Activated T-cell treated with anti-CD3 and anti-CD28 coated beads, Interleukin-2, amount 50 U/mL, for 4 hours (primary cell): ENCODE measurements at regions not wholly inside any gene's neighbourhood (a gene's known extent, or its start where the extent isn't known, plus 50 kb on each side); places are given as distances from the start of the nearest gene placed in this dataset.

Source experiments
- ATAC-seq, 2 donors: fragments of 200-7000 bp; cut with Tn5 transposase; one replicate each; pipeline ENCODE4 v1.10.0; 2021
- DNase-seq: peaks from one replicate; pipeline ENCODE4 v3.0.0-alpha.2; 2020
- H3K27me3 Mint-ChIP-seq: one replicate; pipeline ENCODE4 v1.8.0; 2021; ENCODE audit warnings: low read depth, mixed read lengths
- H3K36me3 Mint-ChIP-seq: one replicate; pipeline ENCODE4 v1.8.0; 2022; ENCODE audit warnings: mixed read lengths; ENCODE audit not compliant: insufficient read depth
- H3K4me1 Mint-ChIP-seq: one replicate; pipeline ENCODE4 v1.8.0; 2021; ENCODE audit warnings: low read depth, mixed read lengths
- H3K4me3 Mint-ChIP-seq: one replicate; pipeline ENCODE4 v1.8.0; 2021; ENCODE audit warnings: mild to moderate bottlenecking, moderate library complexity, mixed read lengths
- H3K9me3 Mint-ChIP-seq: one replicate; pipeline ENCODE4 v1.8.0; 2021; ENCODE audit warnings: mixed read lengths

- peaks cover 7% of the 10 kb centered on the region for H3K9me3 Mint-ChIP-seq
- DNase-seq (no peak), ATAC-seq (no peak)
- no peaks in the 10 kb centered on the region for H3K27me3 Mint-ChIP-seq
- no peaks in the 10 kb centered on the region for H3K4me1 Mint-ChIP-seq
- no peak overlapping the region for H3K4me3 Mint-ChIP-seq
- no peaks in the 10 kb centered on the region for H3K36me3 Mint-ChIP-seq
Measured at GRCh38 chr4:117825600-117825999, 208.7 kb upstream of the NDST3 start.

- no peaks in the 10 kb centered on the region for H3K4me1 Mint-ChIP-seq
- no peaks in the 10 kb centered on the region for H3K36me3 Mint-ChIP-seq
- ATAC-seq (no peak), DNase-seq (no peak)
- H3K4me3 Mint-ChIP-seq = no peak overlapping the region
- peaks cover 7% of the 10 kb centered on the region for H3K9me3 Mint-ChIP-seq
- no peaks in the 10 kb centered on the region for H3K27me3 Mint-ChIP-seq
Measured at GRCh38 chr4:117831060-117831683, 203.1 kb upstream of the NDST3 start.

GRCh38 chr4:117835566-117835965, 198.7 kb upstream of the NDST3 start:
- Mint-ChIP-seq H3K27me3 (no peaks in the 10 kb centered on the region), H3K9me3 (peaks cover 6% of the 10 kb centered on the region), H3K36me3 (no peaks in the 10 kb centered on the region), H3K4me3 (no peak overlapping the region), H3K4me1 (no peaks in the 10 kb centered on the region)
- no peak for DNase-seq
- no peak for ATAC-seq

- Mint-ChIP-seq H3K27me3 (no peaks in the 10 kb centered on the region), H3K4me3 (no peak overlapping the region), H3K4me1 (no peaks in the 10 kb centered on the region), H3K9me3 (no peaks in the 10 kb centered on the region), H3K36me3 (no peaks in the 10 kb centered on the region)
- no peak for ATAC-seq
- no peak for DNase-seq
Measured at GRCh38 chr4:117844594-117844993, 189.7 kb upstream of the NDST3 start.

GRCh38 chr4:117845270-117845669, 189.0 kb upstream of the NDST3 start:
- ATAC-seq = no peak
- Mint-ChIP-seq H3K36me3 (no peaks in the 10 kb centered on the region), H3K4me1 (no peaks in the 10 kb centered on the region), H3K4me3 (no peak overlapping the region), H3K27me3 (no peaks in the 10 kb centered on the region), H3K9me3 (peaks cover 1% of the 10 kb centered on the region)
- DNase-seq = no peak

- H3K4me3 Mint-ChIP-seq = no peak overlapping the region
- peaks cover 9% of the 10 kb centered on the region for H3K9me3 Mint-ChIP-seq
- DNase-seq (no peak), ATAC-seq (no peak)
- H3K4me1 Mint-ChIP-seq = no peaks in the 10 kb centered on the region
- H3K36me3 Mint-ChIP-seq = no peaks in the 10 kb centered on the region
- no peaks in the 10 kb centered on the region for H3K27me3 Mint-ChIP-seq
Measured at GRCh38 chr4:117847849-117848248, 186.4 kb upstream of the NDST3 start.

GRCh38 chr4:117868201-117868600, 166.1 kb upstream of the NDST3 start:
- no peak overlapping the region for H3K4me3 Mint-ChIP-seq
- no peaks in the 10 kb centered on the region for H3K36me3 Mint-ChIP-seq
- no peaks in the 10 kb centered on the region for H3K9me3 Mint-ChIP-seq

GRCh38 chr4:117873779-117874178, 160.5 kb upstream of the NDST3 start:
- no peaks in the 10 kb centered on the region for H3K36me3 Mint-ChIP-seq
- no peaks in the 10 kb centered on the region for H3K4me1 Mint-ChIP-seq
- no peaks in the 10 kb centered on the region for H3K9me3 Mint-ChIP-seq
- ATAC-seq (no peak), DNase-seq (no peak)
- H3K27me3 Mint-ChIP-seq = no peaks in the 10 kb centered on the region
- H3K4me3 Mint-ChIP-seq = no peak overlapping the region

More at GRCh38 chr4:117868201-117868600, 166.1 kb upstream of the NDST3 start:
- H3K4me1 Mint-ChIP-seq = no peaks in the 10 kb centered on the region
- no peak for ATAC-seq
- H3K27me3 Mint-ChIP-seq = no peaks in the 10 kb centered on the region
- no peak for DNase-seq

- Mint-ChIP-seq H3K36me3 (no peaks in the 10 kb centered on the region), H3K9me3 (no peaks in the 10 kb centered on the region), H3K27me3 (no peaks in the 10 kb centered on the region), H3K4me1 (no peaks in the 10 kb centered on the region), H3K4me3 (no peak overlapping the region)
- DNase-seq = no peak
- no peak for ATAC-seq
Measured at GRCh38 chr4:117874216-117874615, 160.1 kb upstream of the NDST3 start.

GRCh38 chr4:117889978-117890377, 144.3 kb upstream of the NDST3 start:
- ATAC-seq (no peak), DNase-seq (no peak)
- no peaks in the 10 kb centered on the region for H3K27me3 Mint-ChIP-seq
- H3K4me3 Mint-ChIP-seq = no peak overlapping the region
- H3K4me1 Mint-ChIP-seq = no peaks in the 10 kb centered on the region
- H3K9me3 Mint-ChIP-seq = peaks cover 8% of the 10 kb centered on the region
- no peaks in the 10 kb centered on the region for H3K36me3 Mint-ChIP-seq

GRCh38 chr4:117893207-117893606, 141.1 kb upstream of the NDST3 start:
- no peak overlapping the region for H3K4me3 Mint-ChIP-seq
- H3K9me3 Mint-ChIP-seq = peaks cover 8% of the 10 kb centered on the region
- no peaks in the 10 kb centered on the region for H3K36me3 Mint-ChIP-seq
- no peaks in the 10 kb centered on the region for H3K4me1 Mint-ChIP-seq
- no peaks in the 10 kb centered on the region for H3K27me3 Mint-ChIP-seq
- no peak for DNase-seq
- ATAC-seq = no peak

- Mint-ChIP-seq H3K27me3 (no peaks in the 10 kb centered on the region), H3K4me3 (no peak overlapping the region), H3K36me3 (no peaks in the 10 kb centered on the region), H3K9me3 (peaks cover 4% of the 10 kb centered on the region), H3K4me1 (no peaks in the 10 kb centered on the region)
- DNase-seq (no peak), ATAC-seq (no peak)
Measured at GRCh38 chr4:117898496-117898895, 135.8 kb upstream of the NDST3 start.

GRCh38 chr4:117900832-117901231, 133.5 kb upstream of the NDST3 start:
- DNase-seq = no peak
- Mint-ChIP-seq H3K9me3 (peaks cover 4% of the 10 kb centered on the region), H3K4me3 (no peak overlapping the region), H3K36me3 (no peaks in the 10 kb centered on the region), H3K4me1 (no peaks in the 10 kb centered on the region), H3K27me3 (no peaks in the 10 kb centered on the region)
- no peak for ATAC-seq

GRCh38 chr4:117907646-117908045, 126.6 kb upstream of the NDST3 start:
- Mint-ChIP-seq H3K4me1 (no peaks in the 10 kb centered on the region), H3K4me3 (no peak overlapping the region), H3K36me3 (no peaks in the 10 kb centered on the region)

GRCh38 chr4:117908306-117909207, 125.7 kb upstream of the NDST3 start:
- ATAC-seq (no peak), DNase-seq (no peak)
- Mint-ChIP-seq H3K4me1 (no peaks in the 10 kb centered on the region), H3K27me3 (no peaks in the 10 kb centered on the region), H3K4me3 (no peak overlapping the region), H3K36me3 (no peaks in the 10 kb centered on the region), H3K9me3 (no peaks in the 10 kb centered on the region)

More at GRCh38 chr4:117907646-117908045, 126.6 kb upstream of the NDST3 start:
- Mint-ChIP-seq H3K9me3 (no peaks in the 10 kb centered on the region), H3K27me3 (no peaks in the 10 kb centered on the region)
- DNase-seq (no peak), ATAC-seq (no peak)
